PC-3 (cell line): ENCODE measurements at regions not wholly inside any gene's neighbourhood (a gene's known extent, or its start where the extent isn't known, plus 50 kb on each side); places are given as distances from the start of the nearest gene placed in this dataset.

Source experiments
- EZH2 ChIP-seq: fragments of 300-600 bp; sonication (generic); IDR thresholded peaks from one replicate; pipeline ENCODE4 v1.6.1; 2017; ENCODE audit warnings: antibody characterized with exemption, mild to moderate bottlenecking, low read length; ENCODE audit not compliant: unreplicated experiment
- EZH2phosphoT487 ChIP-seq: fragments of 300-600 bp; sonication (generic); IDR thresholded peaks from 2 replicates; pipeline ENCODE4 v1.6.1; 2018; ENCODE audit warnings: mild to moderate bottlenecking, antibody characterized with exemption, low read length, borderline replicate concordance
- TF ChIP-seq, protein P1 (sequence below): fragments of 300-600 bp; sonication (generic); conservative IDR thresholded peaks from 2 replicates; pipeline ENCODE4 v1.5.1; 2017; ENCODE audit warnings: antibody characterized with exemption, low read depth, mild to moderate bottlenecking, low read length

DNA sequence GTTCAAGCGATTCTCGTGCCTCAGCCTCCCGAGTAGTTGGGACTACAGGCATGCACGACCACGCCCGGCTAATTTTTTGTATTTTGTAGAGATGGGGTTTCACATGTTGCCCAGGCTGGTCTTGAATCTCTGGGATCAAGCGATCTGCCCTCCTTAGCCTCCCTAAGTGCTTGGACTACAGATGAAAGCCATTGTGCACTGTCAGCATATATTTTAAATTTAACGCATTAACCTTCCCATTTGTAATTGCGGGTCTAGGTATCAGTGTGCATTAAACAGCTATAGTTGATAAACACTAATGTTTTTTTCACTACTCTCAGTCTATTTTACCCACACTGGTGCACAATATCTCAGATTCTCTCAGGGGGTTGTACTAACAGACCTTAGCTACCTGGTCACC lies 1930.8 kb downstream of the C4orf33 start:
- TF ChIP-seq, protein P1, sequence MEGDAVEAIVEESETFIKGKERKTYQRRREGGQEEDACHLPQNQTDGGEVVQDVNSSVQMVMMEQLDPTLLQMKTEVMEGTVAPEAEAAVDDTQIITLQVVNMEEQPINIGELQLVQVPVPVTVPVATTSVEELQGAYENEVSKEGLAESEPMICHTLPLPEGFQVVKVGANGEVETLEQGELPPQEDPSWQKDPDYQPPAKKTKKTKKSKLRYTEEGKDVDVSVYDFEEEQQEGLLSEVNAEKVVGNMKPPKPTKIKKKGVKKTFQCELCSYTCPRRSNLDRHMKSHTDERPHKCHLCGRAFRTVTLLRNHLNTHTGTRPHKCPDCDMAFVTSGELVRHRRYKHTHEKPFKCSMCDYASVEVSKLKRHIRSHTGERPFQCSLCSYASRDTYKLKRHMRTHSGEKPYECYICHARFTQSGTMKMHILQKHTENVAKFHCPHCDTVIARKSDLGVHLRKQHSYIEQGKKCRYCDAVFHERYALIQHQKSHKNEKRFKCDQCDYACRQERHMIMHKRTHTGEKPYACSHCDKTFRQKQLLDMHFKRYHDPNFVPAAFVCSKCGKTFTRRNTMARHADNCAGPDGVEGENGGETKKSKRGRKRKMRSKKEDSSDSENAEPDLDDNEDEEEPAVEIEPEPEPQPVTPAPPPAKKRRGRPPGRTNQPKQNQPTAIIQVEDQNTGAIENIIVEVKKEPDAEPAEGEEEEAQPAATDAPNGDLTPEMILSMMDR: no peak
- no peak for TF ChIP-seq EZH2
- TF ChIP-seq EZH2phosphoT487: no peak
